ENCODE measurements at regions not wholly inside any gene's neighbourhood (a gene's known extent, or its start where the extent isn't known, plus 50 kb on each side); places are given as distances from the start of the nearest gene placed in this dataset.

DNA sequence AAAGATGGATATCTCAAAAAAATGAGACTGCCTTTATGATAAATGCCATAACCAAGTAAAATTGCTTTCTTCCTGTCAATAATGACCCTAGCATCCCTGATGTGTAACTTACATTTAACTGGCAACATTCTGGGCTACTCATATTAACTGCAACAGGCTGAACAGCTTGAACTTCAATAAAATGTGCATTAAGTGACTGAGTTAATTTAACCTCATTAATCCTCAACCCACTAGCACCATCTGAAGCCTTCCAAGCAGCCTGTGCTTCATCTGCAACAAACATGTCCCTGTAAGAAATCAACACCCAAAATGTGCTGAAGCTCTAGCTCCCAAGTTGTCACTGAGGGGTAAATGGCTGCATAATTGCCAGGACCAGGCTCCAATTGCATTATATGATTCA lies 296.2 kb upstream of the ZC3H15 start:
- TF ChIP-seq, protein P1, sequence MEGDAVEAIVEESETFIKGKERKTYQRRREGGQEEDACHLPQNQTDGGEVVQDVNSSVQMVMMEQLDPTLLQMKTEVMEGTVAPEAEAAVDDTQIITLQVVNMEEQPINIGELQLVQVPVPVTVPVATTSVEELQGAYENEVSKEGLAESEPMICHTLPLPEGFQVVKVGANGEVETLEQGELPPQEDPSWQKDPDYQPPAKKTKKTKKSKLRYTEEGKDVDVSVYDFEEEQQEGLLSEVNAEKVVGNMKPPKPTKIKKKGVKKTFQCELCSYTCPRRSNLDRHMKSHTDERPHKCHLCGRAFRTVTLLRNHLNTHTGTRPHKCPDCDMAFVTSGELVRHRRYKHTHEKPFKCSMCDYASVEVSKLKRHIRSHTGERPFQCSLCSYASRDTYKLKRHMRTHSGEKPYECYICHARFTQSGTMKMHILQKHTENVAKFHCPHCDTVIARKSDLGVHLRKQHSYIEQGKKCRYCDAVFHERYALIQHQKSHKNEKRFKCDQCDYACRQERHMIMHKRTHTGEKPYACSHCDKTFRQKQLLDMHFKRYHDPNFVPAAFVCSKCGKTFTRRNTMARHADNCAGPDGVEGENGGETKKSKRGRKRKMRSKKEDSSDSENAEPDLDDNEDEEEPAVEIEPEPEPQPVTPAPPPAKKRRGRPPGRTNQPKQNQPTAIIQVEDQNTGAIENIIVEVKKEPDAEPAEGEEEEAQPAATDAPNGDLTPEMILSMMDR (IDR thresholded peaks at IDR 0.05 in 8 of 11, conservative IDR thresholded peaks at IDR 0.05 in 3 of 11): no peak
- no peak for TF ChIP-seq POLR2A (IDR thresholded peaks at IDR 0.05)

Data from spleen (tissue), 7 donors.